ENCODE measurements at regions not wholly inside any gene's neighbourhood (a gene's known extent, or its start where the extent isn't known, plus 50 kb on each side); places are given as distances from the start of the nearest gene placed in this dataset.

DNA sequence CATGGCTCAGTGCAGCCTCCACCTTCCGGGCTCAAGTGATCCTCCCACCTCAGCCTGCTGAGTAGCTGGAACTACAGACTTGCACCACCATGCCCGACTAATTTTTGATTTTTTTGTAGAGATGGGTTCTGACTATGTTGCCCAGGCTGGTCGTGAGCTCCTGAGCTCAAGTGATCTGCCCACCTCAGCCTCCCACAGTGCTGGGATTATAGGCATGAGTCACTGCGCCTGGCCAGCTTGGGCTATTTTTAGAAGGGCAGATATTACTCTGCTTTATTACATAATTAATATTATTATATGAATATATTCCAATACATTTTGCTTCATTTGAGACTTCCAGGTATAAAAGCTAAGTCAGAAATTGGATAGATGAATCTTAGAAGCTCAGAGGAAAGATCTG lies 143.7 kb upstream of the ANK2 start:
- TF ChIP-seq SRF (CRISPR knock-in tag; IDR thresholded peaks at IDR 0.05), result no peak
- TF ChIP-seq PTBP1 (IDR thresholded peaks at IDR 0.05; ENCODE audit: low read depth, low read length), result no peak
- TF ChIP-seq, protein P1, sequence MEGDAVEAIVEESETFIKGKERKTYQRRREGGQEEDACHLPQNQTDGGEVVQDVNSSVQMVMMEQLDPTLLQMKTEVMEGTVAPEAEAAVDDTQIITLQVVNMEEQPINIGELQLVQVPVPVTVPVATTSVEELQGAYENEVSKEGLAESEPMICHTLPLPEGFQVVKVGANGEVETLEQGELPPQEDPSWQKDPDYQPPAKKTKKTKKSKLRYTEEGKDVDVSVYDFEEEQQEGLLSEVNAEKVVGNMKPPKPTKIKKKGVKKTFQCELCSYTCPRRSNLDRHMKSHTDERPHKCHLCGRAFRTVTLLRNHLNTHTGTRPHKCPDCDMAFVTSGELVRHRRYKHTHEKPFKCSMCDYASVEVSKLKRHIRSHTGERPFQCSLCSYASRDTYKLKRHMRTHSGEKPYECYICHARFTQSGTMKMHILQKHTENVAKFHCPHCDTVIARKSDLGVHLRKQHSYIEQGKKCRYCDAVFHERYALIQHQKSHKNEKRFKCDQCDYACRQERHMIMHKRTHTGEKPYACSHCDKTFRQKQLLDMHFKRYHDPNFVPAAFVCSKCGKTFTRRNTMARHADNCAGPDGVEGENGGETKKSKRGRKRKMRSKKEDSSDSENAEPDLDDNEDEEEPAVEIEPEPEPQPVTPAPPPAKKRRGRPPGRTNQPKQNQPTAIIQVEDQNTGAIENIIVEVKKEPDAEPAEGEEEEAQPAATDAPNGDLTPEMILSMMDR (IDR thresholded peaks at IDR 0.05 in 2 of 3, conservative IDR thresholded peaks at IDR 0.05 in 1 of 3; ENCODE audit: insufficient read depth in 2 of 3, low read depth in 1 of 3, low read length in 3 of 3), result no peak
- TF ChIP-seq RCOR1 (IDR thresholded peaks at IDR 0.05; ENCODE audit: borderline replicate concordance in 1 of 2, low read depth in 2 of 2, low read length in 2 of 2), result no peak
- no peak for TF ChIP-seq CBX1 (IDR thresholded peaks at IDR 0.05; ENCODE audit: low read depth)
